ENCODE measurements at regions not wholly inside any gene's neighbourhood (a gene's known extent, or its start where the extent isn't known, plus 50 kb on each side); places are given as distances from the start of the nearest gene placed in this dataset.
"Not testable (repeated sequence)": the region's sequence is repeated elsewhere in the genome, so short reads cannot be mapped to it uniquely, and the experiment has no call there.

DNA sequence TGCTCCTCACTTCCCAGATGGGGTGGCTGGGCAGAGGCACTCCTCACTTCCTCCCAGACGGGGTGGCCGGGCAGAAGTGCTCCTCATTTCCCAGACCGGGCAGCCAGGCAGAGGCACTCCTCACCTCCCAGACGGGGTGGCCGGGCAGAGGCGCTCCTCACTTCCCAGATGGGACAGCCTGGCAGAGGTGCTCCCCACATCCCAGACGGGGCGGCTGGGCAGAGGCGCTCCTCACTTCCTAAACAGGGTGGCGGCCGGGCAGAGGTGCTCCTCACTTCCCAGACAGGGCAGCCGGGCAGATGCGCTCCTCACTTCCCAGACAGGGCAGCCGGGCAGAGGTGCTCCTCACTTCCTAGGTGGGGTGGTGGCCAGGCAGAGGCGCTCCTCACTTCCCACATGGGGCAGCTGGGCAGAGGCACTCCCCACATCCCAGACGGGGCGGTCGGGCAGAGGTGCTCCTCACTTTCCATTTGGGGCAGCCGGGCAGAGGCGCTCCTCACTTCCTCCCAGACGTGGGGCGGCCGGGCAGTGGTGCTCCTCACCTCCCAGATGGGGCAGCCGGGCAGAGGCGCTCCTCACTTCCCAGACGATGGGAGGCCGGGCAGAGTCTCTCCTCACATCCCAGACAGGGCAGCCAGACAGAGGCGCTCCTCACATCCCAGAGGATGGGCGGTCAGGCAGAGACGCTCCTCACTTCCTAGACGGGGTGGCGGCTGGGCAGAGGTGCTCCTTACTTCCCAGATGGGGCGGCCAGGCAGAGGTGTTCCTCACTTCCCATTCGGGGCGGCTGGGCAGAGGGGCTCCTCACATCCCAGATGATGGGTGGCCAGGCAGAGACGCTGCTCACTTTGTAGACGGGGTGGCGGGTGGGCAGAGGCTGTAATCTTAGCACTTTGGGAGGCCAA, 274.5 kb downstream of the LIPI start:
- DNase-seq; intact Hi-C loops (cut with micrococcal nuclease); H3K9me3 Mint-ChIP-seq; H3K27ac Mint-ChIP-seq; H3K36me3 Mint-ChIP-seq; POLR2A ChIA-PET; H3K4me3 Mint-ChIP-seq; H3K4me1 Mint-ChIP-seq (ENCODE audit: low read depth); CTCF ChIA-PET; H3K27me3 Mint-ChIP-seq: not testable (repeated sequence)

DNA sequence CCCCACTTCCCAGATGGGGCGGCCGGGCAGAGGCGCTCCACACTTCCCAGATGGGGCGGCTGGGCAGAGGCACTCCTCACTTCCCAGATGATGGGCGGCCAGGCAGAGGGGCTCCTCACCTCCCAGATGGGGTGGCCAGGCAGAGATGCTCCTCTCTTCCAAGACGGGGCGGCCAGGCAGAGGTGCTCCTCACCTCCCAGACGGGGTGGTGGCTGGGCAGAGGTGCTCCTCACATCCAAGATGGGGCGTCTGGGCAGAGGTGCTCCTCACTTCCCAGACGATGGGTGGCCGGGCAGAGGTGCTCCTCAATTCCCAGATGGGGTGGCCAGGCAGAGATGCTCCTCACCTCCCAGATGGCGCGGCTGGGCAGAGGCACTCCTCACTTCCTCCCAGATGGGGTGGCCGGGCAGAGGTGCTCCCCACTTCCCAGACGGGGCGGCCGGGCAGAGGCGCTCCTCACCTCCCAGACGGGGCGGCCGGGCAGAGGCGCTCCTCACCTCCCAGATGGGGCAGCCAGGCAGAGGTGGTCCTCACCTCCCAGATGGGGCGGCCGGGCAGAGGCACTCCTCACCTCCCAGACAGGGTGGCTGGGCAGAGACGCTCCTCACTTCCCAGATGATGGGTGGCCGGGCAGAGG, 275.2 kb downstream of the LIPI start:
- H3K4me1 Mint-ChIP-seq (ENCODE audit: low read depth); H3K9me3 Mint-ChIP-seq; CTCF ChIA-PET; DNase-seq; POLR2A ChIA-PET; H3K27me3 Mint-ChIP-seq; H3K36me3 Mint-ChIP-seq; intact Hi-C loops (cut with micrococcal nuclease); H3K4me3 Mint-ChIP-seq; H3K27ac Mint-ChIP-seq: not testable (repeated sequence)

DNA sequence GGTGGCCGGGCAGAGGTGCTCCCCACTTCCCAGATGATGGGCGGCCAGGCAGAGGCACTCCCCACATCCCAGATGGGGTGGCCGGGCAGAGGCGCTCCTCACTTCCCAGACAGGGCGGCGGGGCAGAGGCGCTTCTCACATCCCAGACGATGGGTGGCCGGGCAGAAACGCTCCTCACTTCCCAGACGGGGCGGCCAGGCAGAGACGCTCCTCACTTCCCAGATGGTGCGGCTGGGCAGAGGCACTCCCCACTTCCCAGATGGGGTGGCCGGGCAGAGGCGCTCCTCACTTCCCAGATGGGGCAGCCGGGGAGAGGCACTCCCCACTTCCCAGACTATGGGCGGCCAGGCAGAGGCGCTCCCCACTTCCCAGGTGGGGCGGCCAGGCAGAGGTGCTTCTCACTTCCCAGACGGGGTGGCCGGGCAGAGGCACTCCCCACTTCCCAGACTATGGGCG, 275.8 kb downstream of the LIPI start:
- POLR2A ChIA-PET; H3K36me3 Mint-ChIP-seq; DNase-seq; H3K27me3 Mint-ChIP-seq; CTCF ChIA-PET; intact Hi-C loops (cut with micrococcal nuclease); H3K9me3 Mint-ChIP-seq; H3K4me3 Mint-ChIP-seq; H3K27ac Mint-ChIP-seq; H3K4me1 Mint-ChIP-seq (ENCODE audit: low read depth): not testable (repeated sequence)

DNA sequence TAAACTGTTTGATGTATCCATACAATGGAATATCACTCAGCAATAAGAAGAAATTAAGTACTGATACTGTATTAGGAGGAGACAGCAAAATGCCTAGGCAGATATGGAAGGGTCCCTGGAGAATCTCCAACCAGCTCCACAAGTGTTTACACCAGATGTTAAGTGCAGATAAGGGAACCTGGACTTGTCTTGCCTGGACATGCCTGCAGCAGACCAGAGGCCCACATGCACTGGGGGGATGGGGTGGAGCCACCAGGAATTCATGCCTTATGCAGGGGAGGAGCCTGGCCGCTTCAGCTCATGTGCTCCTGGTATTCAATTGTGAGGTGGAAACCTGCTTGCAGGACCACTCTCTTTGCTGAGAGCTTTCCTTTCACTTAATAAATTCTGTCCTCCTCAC, 287.6 kb downstream of the LIPI start:
- H3K4me3 Mint-ChIP-seq; DNase-seq; POLR2A ChIA-PET; intact Hi-C loops (cut with micrococcal nuclease); H3K36me3 Mint-ChIP-seq; H3K9me3 Mint-ChIP-seq; CTCF ChIA-PET; H3K27ac Mint-ChIP-seq; H3K4me1 Mint-ChIP-seq (ENCODE audit: low read depth); H3K27me3 Mint-ChIP-seq: not testable (repeated sequence)

DNA sequence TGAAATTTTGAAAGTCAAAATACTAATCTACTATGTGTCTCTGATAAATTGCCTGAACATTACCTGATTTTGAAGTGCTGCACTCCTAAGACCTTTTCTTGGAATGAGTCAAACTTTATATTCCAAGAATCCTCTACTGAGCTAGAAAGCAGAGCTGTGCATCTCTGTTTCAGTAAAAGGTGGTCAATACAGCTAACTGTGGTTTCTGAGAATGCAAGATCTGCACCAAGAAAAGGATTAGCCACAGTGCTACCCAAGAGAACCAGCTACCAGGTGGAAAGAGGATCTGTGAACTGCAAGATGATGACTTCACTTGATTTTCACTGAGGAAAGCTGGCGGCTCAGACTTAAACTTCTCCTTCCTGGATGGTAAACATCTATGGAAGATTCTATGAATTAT, 289.3 kb downstream of the LIPI start:
- CTCF ChIA-PET, H3K27ac Mint-ChIP-seq: not testable (repeated sequence)

DNA sequence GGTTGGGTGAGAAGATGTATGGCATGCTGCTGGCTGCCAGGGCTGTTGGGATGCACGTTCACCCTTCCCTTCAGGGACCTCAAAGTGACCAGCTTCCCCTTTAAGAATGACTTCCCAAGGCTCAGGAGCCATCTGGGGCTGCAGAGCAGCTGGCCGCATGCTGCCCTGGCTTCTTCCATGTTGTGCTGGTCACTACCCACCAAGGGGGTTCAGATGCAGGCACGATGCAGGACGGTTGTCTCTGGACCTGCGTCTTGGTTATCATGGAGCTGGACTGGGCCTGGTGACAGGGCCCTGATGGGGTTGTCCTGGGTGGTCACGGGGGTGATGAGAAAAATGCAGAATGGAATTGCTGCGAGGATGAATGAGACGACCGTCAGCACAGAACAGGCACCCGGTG, 297.8 kb downstream of the POTED start:
- H3K27me3 Mint-ChIP-seq; H3K4me3 Mint-ChIP-seq; CTCF ChIA-PET; intact Hi-C loops (cut with micrococcal nuclease); H3K4me1 Mint-ChIP-seq (ENCODE audit: low read depth); H3K9me3 Mint-ChIP-seq; H3K27ac Mint-ChIP-seq; H3K36me3 Mint-ChIP-seq; POLR2A ChIA-PET; DNase-seq: not testable (repeated sequence)

More for the DNA sequence above, 289.3 kb downstream of the LIPI start:
- intact Hi-C loops (cut with micrococcal nuclease); H3K4me1 Mint-ChIP-seq (ENCODE audit: low read depth); H3K27me3 Mint-ChIP-seq; DNase-seq; POLR2A ChIA-PET; H3K36me3 Mint-ChIP-seq; H3K9me3 Mint-ChIP-seq; H3K4me3 Mint-ChIP-seq: not testable (repeated sequence)

DNA sequence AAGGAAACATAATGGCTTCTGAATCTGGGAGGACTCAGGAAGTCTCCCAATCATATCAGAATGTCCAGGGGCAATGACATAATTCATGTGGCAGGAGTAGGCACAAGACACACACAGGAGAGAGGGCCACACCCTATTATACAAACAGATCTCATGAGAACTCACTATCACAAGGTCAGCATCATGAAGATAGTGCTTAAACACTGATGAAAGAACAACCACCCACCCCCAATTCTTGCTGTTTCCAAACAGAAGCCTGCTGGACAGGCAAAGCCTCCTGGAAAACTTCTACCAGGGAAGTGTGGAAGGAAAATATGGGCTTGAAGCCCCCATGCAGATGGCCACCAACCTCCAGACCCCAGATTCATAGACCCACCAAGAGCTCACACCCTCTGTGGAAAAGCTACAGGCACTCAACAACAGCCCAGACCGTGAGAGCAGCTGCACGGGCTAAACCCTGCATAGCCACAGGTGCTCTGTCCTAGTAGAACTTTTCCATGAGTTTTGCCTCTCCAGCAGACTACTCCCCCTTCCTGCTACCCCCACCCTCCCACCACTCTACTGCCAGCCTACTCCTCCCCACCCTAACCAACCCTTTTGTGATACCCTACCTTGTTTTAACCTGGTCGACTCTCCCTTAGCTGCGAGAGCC, 287.1 kb downstream of the POTED start:
- POLR2A ChIA-PET; H3K4me1 Mint-ChIP-seq (ENCODE audit: low read depth); CTCF ChIA-PET; H3K27me3 Mint-ChIP-seq; H3K27ac Mint-ChIP-seq; DNase-seq; H3K36me3 Mint-ChIP-seq; H3K9me3 Mint-ChIP-seq; H3K4me3 Mint-ChIP-seq: not testable (repeated sequence)
- intact Hi-C loops (cut with micrococcal nuclease) = loop anchor here (2.0 kb wide), 1 partner anchor 18 kb away; no protein-coding TSS in a partner anchor

DNA sequence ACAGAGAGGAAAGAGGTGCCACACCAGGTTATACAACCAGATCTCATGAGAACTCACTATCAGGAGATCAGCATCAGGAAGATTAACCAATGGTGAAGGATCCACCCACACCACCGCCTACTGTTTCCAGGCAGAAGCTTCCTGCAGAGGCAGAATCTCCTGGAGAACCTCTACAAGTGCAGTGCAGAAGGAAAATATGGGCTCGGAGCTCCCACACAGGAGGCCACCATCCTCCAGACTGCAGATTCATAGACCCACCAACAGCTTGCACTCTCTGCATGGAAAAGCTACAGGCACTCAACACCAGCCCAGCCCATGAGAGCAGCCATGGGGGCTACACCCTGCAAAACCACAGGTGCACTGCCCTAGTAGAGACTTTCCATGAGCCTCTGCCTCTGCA, 284.0 kb downstream of the POTED start:
- H3K36me3 Mint-ChIP-seq; H3K4me3 Mint-ChIP-seq; intact Hi-C loops (cut with micrococcal nuclease); H3K27ac Mint-ChIP-seq; H3K9me3 Mint-ChIP-seq; H3K27me3 Mint-ChIP-seq; H3K4me1 Mint-ChIP-seq (ENCODE audit: low read depth); POLR2A ChIA-PET; DNase-seq; CTCF ChIA-PET: not testable (repeated sequence)

DNA sequence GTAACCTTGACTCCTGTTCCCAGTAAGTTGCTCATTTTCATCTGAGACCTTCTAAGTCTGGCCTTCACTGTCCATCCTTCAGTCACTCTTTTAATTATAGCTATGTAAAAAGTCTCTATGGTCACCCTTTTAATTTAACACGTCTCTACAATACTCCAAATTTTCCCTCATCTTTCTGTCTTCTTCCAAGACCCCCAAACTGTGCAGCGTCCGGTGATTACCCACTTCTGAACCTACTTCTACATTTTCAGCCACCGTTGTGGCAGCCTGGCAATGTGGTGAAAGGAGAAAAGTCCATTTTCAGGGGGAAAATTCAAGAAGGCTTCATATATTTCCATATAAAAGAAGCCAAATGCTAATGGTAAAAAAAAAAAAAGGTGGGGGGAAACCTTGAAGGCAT, 283.4 kb downstream of the POTED start:
- H3K27me3 Mint-ChIP-seq, H3K4me3 Mint-ChIP-seq: not testable (repeated sequence)

DNA sequence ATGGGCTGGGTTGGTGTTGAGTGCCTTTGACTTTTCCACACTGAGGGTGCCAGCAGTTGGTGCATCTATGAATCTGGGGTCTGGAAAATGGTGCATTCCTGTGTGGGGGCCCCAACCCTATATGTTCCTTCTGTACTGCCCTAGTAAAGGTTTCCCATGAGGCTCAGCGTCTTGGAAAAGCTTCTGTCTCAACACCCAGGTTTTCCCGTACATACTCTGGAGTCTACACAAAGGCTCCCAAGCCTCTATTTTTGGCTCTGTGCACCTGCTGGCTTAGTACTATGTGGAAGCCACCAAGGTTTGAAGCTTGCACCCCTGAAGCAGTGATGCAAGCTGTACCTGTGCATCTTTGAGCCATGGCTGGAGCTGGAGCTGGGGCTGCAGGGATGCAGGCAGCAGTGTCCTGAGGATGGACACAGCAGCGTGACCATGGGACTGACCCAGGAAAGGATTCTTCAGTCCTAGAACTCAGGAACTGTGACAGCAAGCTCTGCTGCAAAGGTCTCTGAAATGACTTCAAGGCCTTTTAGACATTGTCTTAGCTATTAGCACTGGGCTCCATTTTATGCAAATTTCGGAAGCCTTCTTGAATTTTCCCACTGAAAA, 282.7 kb downstream of the POTED start:
- H3K9me3 Mint-ChIP-seq; H3K27me3 Mint-ChIP-seq; H3K4me3 Mint-ChIP-seq; POLR2A ChIA-PET; H3K4me1 Mint-ChIP-seq (ENCODE audit: low read depth); H3K36me3 Mint-ChIP-seq; H3K27ac Mint-ChIP-seq; CTCF ChIA-PET; intact Hi-C loops (cut with micrococcal nuclease); DNase-seq: not testable (repeated sequence)

More for the DNA sequence above, 283.4 kb downstream of the POTED start:
- H3K9me3 Mint-ChIP-seq; intact Hi-C loops (cut with micrococcal nuclease); H3K27ac Mint-ChIP-seq; DNase-seq; CTCF ChIA-PET; H3K4me1 Mint-ChIP-seq (ENCODE audit: low read depth); POLR2A ChIA-PET; H3K36me3 Mint-ChIP-seq: not testable (repeated sequence)

DNA sequence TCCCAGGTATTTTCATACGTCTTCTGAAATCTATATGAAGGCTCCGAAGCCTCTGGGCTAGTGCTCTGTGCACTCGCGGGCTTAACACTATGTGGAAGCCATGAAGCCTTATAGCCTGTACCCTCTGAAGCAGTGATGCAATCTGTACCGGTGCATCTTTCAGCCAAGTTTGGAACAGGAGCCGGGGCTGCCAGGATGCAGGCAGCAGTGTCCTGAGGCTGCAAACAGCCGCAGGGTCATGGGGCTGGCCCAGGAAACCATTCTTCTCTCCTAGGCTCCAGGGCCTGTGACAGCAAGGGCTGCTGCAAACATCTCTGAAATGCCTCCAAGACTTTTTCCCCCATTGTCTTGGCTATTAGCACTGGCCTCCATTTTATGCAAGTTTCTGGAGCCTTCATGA, 279.6 kb downstream of the POTED start:
- H3K36me3 Mint-ChIP-seq; H3K27ac Mint-ChIP-seq; intact Hi-C loops (cut with micrococcal nuclease); H3K27me3 Mint-ChIP-seq; POLR2A ChIA-PET; H3K4me3 Mint-ChIP-seq; CTCF ChIA-PET; H3K4me1 Mint-ChIP-seq (ENCODE audit: low read depth); H3K9me3 Mint-ChIP-seq; DNase-seq: not testable (repeated sequence)

DNA sequence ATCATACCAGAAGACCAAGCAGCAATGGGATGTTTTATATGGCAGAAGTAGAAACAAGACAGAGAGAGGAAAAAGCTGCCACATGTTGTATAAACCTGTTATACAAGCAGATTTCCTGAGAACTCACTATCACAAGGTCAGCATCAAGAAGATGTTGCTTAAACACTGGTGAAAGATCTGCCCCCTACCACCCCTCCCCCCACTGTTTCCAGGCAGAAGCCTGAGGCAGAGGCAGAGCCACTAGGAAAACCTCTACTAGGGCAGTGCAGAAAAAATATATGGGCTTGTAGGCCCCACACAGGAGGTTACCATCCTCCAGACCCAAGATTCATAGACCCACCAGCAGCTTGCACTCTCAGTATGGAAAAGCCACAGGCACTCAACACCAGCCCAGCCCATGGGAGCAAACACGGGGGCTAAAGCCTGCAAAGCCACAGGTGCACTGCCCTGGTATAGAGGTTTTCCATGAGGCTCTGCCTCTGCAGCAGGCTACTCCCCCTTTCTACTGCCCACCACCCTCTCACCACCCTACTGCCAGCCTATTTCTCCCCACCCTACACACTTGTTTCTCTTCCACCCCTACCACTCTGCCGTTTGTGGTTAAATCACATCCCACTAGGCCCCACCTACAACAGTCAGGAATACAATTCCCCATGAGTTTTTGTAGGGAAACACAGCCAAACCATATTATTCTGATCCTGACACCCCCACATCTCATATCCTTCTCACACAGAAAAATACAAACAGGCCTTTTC, 274.2 kb downstream of the POTED start:
- POLR2A ChIA-PET; H3K4me1 Mint-ChIP-seq (ENCODE audit: low read depth); intact Hi-C loops (cut with micrococcal nuclease); H3K27ac Mint-ChIP-seq; H3K27me3 Mint-ChIP-seq; H3K9me3 Mint-ChIP-seq; H3K36me3 Mint-ChIP-seq; DNase-seq; CTCF ChIA-PET; H3K4me3 Mint-ChIP-seq: not testable (repeated sequence)

Data from activated CD4-positive, alpha-beta memory T cell treated with anti-CD3 and anti-CD28 coated beads for 36 hours (primary cell).